IPS-20b (cell line): ENCODE measurements at regions not wholly inside any gene's neighbourhood (a gene's known extent, or its start where the extent isn't known, plus 50 kb on each side); places are given as distances from the start of the nearest gene placed in this dataset.

Experiments used
- H3K27ac ChIP-seq: one replicate; pipeline ENCODE4 v1.5.1; 2013; ENCODE audit warnings: low read length
- H3K27me3 ChIP-seq: 2 replicates; pipeline ENCODE4 v1.6.1; 2013; ENCODE audit warnings: mild to moderate bottlenecking, low read length, inconsistent platforms; ENCODE audit not compliant: insufficient read depth
- H3K36me3 ChIP-seq: 2 replicates; pipeline ENCODE4 v1.6.1; 2013; ENCODE audit warnings: low read depth, mild to moderate bottlenecking, inconsistent platforms, low read length, moderate library complexity; ENCODE audit not compliant: insufficient read depth
- H3K4me1 ChIP-seq: 2 replicates; pipeline ENCODE4 v1.6.1; 2013; ENCODE audit warnings: mild to moderate bottlenecking, control low read depth, inconsistent platforms, low read length, moderate library complexity; ENCODE audit not compliant: insufficient read depth
- H3K4me3 ChIP-seq: 2 replicates; pipeline ENCODE4 v1.5.1; 2013; ENCODE audit warnings: mild to moderate bottlenecking, low read length, inconsistent platforms
- H3K9ac ChIP-seq: 2 replicates; pipeline ENCODE4 v1.6.1; 2013; ENCODE audit warnings: low read depth, mild to moderate bottlenecking, inconsistent platforms, low read length, moderate library complexity
- H3K9me3 ChIP-seq: 2 replicates; pipeline ENCODE4 v1.6.1; 2013; ENCODE audit warnings: mild to moderate bottlenecking, low read depth, low read length, inconsistent platforms; ENCODE audit not compliant: insufficient read depth

- Histone ChIP-seq H3K9ac (no peak overlapping the region), H3K4me3 (no peak overlapping the region), H3K9me3 (no peaks in the 10 kb centered on the region), H3K36me3 (no peaks in the 10 kb centered on the region), H3K27me3 (no peaks in the 10 kb centered on the region), H3K27ac (no peak overlapping the region), H3K4me1 (no peaks in the 10 kb centered on the region)
Observed at GRCh38 chr22:35204807-35205775, 52.2 kb upstream of the HMGXB4 start.

DNA sequence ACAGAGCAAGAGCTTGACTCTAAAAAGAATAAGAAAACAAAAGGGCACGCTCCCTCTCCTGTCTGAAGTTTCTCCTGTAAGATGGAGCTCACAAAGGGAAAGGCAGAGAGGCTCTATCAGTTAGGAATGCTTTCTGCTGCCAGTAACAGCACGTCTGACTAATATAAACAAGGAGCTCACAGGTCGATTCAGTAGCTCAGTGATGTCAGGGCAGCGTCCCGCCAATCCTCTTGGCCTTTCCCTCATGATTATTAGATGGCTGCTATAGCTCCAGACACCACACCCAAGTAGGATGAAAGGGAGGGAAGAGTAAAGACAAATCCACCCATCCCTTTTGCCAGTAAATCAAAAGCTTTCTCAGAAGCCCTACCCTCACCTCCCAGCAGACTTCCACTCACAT is 51.3 kb upstream of the HMGXB4 start:
- Histone ChIP-seq H3K27ac (no peak overlapping the region), H3K27me3 (no peaks in the 10 kb centered on the region), H3K4me3 (no peak overlapping the region), H3K36me3 (no peaks in the 10 kb centered on the region), H3K9me3 (no peaks in the 10 kb centered on the region), H3K4me1 (no peaks in the 10 kb centered on the region), H3K9ac (no peak overlapping the region)

DNA sequence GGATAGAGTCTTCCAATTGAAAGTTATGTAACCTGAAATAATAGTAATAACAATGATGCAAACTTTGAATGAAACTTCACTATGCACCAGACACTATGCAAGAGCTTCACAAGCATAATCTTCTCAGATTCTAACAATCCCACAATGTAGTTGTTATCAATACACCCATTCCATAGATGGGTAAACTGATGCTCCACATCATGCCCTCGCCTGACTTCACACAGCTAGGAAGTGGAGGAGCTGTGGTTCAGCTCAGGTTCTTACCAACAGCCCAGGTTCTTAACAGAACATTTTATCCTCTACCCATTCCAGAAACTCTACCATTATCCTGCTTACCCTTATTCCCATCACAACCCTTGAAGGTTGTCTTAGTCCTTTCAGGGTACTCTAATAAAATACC is 50.4 kb upstream of the HMGXB4 start:
- Histone ChIP-seq H3K9ac (no peak overlapping the region), H3K4me3 (no peak overlapping the region), H3K27ac (no peak overlapping the region), H3K9me3 (no peaks in the 10 kb centered on the region), H3K27me3 (no peaks in the 10 kb centered on the region), H3K4me1 (no peaks in the 10 kb centered on the region), H3K36me3 (no peaks in the 10 kb centered on the region)
